ENCODE measurements at regions not wholly inside any gene's neighbourhood (a gene's known extent, or its start where the extent isn't known, plus 50 kb on each side); places are given as distances from the start of the nearest gene placed in this dataset.

GRCh38 chr21:24204641-24205040 is 1402.6 kb downstream of the MRPL39 start:
- DNase-seq, result no peak

- DNase-seq, result no peak
Observed at GRCh38 chr21:24200052-24200451, 1407.2 kb downstream of the MRPL39 start.

- no peak for DNase-seq
Observed at GRCh38 chr21:24197923-24198322, 1409.4 kb downstream of the MRPL39 start.

- no peak for DNase-seq
Observed at GRCh38 chr21:24197132-24197643, 1410.1 kb downstream of the MRPL39 start.

- no peak for DNase-seq
Observed at GRCh38 chr21:24188506-24188905, 1418.8 kb downstream of the MRPL39 start.

- no peak for DNase-seq
Observed at GRCh38 chr21:24183077-24183476, 1424.2 kb downstream of the MRPL39 start.

GRCh38 chr21:24179110-24179509 is 1428.2 kb downstream of the MRPL39 start:
- no peak for DNase-seq

GRCh38 chr21:24175106-24175505 is 1432.2 kb downstream of the MRPL39 start:
- no peak for DNase-seq

GRCh38 chr21:24171736-24172135 is 1435.5 kb downstream of the MRPL39 start:
- DNase-seq, result no peak

- DNase-seq, result peak; percentile 90
Observed at GRCh38 chr21:24163539-24163938, 1443.7 kb downstream of the MRPL39 start.

GRCh38 chr21:24160528-24160927 is 1446.8 kb downstream of the MRPL39 start:
- no peak for DNase-seq

GRCh38 chr21:24153137-24153536 is 1454.1 kb downstream of the MRPL39 start:
- peak; percentile 23 for DNase-seq

GRCh38 chr21:24150753-24151152 is 1456.5 kb downstream of the MRPL39 start:
- no peak for DNase-seq

- no peak for DNase-seq
Observed at GRCh38 chr21:24148461-24148860, 1458.8 kb downstream of the MRPL39 start.

GRCh38 chr21:24147674-24148073 is 1459.6 kb downstream of the MRPL39 start:
- no peak for DNase-seq

- no peak for DNase-seq
Observed at GRCh38 chr21:24131056-24131455, 1476.2 kb downstream of the MRPL39 start.

- no peak for DNase-seq
Observed at GRCh38 chr21:24127651-24128050, 1479.6 kb downstream of the MRPL39 start.

GRCh38 chr21:24123785-24124184 is 1483.5 kb downstream of the MRPL39 start:
- no peak for DNase-seq

- peak; percentile 50 for DNase-seq
Observed at GRCh38 chr21:24118738-24119459, 1488.4 kb downstream of the MRPL39 start.

GRCh38 chr21:24115141-24115540 is 1492.1 kb downstream of the MRPL39 start:
- DNase-seq, result no peak

GRCh38 chr21:24112020-24112419 is 1495.3 kb downstream of the MRPL39 start:
- DNase-seq, result no peak

GRCh38 chr21:24110846-24111245 is 1496.4 kb downstream of the MRPL39 start:
- DNase-seq, result no peak

- no peak for DNase-seq
Observed at GRCh38 chr21:24097181-24097580, 1510.1 kb downstream of the MRPL39 start.

- no peak for DNase-seq
Observed at GRCh38 chr21:24096651-24097050, 1510.6 kb downstream of the MRPL39 start.

- DNase-seq, result no peak
Observed at GRCh38 chr21:24093032-24093431, 1514.2 kb downstream of the MRPL39 start.

All from NCI-H69 (cell line).